Globus pallidus (tissue), 1 donor: ENCODE measurements at regions not wholly inside any gene's neighbourhood (a gene's known extent, or its start where the extent isn't known, plus 50 kb on each side); places are given as distances from the start of the nearest gene placed in this dataset.
"Not testable (repeated sequence)": the region's sequence is repeated elsewhere in the genome, so short reads cannot be mapped to it uniquely, and the experiment has no call there.

ENCODE experiments used
- DNase-seq: peaks from one replicate; pipeline ENCODE4 v3.0.0-alpha.2; 2015; ENCODE audit warnings: low spot score

DNA sequence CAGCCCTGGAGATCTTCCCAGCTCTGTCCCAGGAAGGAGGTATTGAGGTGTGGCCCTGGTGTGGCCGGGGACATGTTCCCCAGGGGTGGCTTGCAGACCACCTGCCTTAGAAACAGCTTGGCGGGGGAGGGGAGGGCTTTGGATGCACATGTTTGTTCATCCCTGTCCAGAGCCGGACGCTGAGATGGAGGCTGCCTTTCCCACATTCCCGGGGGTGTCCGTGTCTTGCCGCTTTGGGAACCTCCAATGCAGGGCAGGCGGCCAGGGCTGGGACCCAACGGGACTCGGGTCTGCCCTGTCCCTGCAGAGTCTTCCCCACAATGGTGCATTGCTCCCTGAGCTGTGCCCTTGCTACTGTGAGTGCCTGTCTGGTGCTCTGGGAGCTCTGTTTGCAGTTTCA lies 319.5 kb upstream of the SFSWAP start:
- no peak for DNase-seq

GRCh38 chr12:131394752-131395151 lies 316.1 kb upstream of the SFSWAP start:
- DNase-seq = not testable (repeated sequence)

- not testable (repeated sequence) for DNase-seq
Observed at GRCh38 chr12:131395209-131395684, 315.6 kb upstream of the SFSWAP start.

DNA sequence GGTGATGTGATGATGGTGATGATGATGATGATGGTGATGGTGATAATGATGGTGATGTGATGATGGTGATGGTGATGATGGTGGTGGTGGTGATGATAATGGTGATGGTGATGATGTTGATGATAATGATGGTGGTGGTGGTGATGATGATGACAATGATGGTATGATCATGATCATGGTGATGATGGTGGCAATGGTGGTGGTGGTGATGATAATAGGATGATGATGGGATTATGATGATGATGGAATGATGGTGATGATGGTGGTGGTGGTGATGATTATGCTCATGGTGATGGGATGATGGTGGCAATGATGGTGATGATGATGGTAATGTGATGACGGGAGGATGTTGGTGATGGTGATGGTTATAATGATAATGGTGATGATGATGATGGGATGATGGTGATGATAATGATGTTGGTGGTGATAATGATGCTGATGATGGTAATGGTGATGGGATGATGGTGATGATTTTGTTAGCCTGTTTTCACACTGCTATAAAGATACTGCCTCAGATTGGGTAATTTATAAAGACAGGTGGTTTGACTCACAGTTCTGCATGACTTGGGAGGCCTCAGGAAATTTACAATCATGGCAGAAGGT lies 314.8 kb upstream of the SFSWAP start:
- no peak for DNase-seq

- no peak for DNase-seq
Observed at GRCh38 chr12:131397493-131398181, 313.3 kb upstream of the SFSWAP start.

DNA sequence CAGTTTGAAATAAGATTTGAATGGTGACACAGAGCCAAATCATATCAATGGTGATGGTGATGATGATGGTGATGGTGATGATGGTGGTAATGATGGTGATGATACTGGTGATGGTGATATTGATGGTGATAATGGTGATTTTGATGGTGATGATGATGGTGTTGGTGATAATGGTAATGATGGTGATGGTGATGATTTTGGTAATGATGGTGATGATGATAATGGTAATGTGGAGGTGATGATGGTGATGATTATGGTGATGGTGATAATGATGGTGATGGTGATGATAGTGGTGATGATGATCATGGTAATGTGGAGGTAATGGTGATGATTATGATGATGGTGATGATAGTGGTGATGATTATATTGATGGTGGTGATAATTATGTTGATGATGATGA lies 311.9 kb upstream of the SFSWAP start:
- DNase-seq = no peak

- not testable (repeated sequence) for DNase-seq
Observed at GRCh38 chr12:131400668-131401294, 310.1 kb upstream of the SFSWAP start.

- not testable (repeated sequence) for DNase-seq
Observed at GRCh38 chr12:131401907-131402633, 308.8 kb upstream of the SFSWAP start.

DNA sequence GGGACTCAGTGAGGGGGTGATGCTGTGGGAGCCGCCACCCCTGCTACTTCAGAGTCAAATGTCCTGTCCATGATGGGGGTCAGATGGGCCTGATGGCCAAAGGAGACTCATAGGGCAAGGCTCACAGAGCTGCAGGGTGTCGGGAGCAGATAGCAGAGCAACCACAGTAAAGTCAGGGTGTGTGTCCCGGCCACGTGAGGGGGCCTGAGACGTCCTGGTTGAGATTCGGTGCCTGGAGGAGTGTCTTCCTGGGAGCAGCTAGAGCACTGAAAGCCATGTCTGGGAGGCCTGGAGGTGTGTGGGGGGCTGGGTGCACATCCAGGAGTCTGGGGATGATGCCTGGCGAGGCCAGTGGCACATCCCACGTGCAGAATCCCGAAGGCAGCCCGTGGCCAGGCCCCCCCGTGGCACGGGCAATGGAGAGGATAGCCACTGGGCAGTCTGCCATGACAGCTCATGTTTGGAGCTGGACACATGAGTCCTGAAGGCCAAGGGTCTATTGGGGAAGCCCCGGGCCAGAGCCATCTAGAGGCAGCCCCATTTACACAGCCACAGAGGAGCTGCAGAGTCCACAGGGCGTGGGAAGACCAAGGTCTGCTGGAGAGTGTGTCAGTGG lies 308.0 kb upstream of the SFSWAP start:
- no peak for DNase-seq

DNA sequence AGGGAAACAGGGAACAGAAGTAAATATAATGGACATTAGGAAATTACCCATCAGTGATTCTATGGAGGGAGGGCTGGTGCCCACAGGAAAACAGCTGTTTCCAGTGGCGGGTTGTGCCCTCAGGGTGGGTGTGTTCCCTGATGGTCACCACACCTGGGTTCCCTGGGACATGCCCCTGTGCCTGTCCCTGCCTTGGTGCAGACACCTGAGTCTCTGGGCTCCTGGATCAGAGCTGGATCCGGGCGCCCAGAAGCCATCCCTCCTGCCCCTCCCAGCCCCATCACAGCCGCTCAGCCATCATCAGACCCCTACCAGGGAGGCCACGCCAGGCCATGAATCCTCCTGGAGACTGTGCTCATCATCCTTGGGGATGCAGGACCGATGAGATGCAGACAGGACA lies 307.2 kb upstream of the SFSWAP start:
- no peak for DNase-seq

- no peak for DNase-seq
Observed at GRCh38 chr12:131404705-131405104, 306.2 kb upstream of the SFSWAP start.

DNA sequence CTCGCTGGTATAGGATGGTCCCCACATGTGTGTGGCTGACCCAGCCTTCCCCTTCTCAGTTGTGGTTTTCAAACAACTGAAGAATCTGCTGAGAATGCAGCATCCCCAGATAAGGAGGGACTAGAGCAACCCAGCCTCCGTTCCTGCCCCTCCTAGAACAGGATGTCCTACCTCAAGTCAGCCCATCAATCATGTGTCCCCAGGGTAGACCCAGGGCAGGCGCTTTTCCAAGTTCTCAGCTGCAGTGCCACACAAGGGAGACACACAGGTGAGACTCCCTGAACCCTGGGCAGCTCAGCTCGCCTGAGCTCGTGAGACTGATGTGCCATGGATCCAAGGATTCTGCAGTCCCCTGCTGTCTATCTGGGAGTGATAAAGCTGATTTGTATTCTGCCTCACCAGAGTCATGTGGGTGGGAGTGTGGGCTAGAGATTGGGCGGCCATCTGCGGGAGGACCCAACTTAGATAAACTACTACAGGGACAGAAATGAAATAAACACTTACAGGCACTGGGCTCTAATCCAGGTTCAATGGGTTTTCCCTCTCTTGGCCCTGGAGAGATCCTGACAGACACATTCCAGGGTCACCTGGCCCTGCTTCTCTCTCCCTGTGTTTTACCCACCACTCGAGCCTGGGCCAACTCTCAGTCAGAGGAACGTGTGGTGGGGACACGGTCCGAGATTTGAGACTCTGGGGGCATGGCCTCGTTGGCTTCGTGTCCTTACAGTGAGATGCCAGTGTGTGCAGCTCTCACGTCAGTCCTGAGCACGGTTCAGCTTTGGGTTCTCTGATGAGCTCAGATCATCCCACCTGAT lies 303.5 kb upstream of the SFSWAP start:
- DNase-seq = no peak

DNA sequence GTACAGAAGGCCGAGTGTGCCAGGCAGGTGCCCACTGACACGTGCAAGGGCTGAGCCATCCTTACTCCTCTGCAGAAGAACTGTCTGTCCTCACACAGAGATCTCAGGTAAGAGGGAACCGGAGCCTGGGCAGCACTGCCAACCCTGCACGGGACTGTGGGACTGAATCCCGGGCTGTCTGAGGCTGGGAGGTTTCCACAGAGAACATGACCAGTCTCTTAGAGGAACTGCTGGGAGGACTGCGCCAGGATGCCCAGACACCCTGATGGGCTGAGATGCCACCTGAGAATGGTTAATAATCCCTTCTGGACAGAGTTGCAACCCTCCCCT lies 302.9 kb upstream of the SFSWAP start:
- DNase-seq = no peak

DNA sequence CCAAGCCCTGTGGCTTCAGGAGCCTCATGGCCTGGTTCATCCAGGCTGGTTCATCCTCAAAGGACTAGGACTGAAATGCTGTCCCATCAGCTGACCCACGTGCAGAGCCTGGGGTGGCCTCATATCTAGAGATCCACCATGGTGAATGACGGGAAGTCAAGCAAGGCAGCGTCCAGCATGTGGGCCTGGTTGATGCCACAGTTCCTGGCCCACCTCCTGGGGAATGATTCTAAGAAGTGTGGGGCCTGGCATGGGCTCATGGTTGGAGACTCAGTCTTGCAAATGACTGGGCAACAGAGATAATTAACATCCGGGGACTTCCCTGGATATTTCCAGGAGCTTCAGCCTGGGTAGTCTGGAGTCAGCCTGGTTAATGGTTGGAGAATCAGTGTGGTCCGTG lies 302.4 kb upstream of the SFSWAP start:
- no peak for DNase-seq

GRCh38 chr12:131409211-131409610 lies 301.7 kb upstream of the SFSWAP start:
- DNase-seq = no peak

DNA sequence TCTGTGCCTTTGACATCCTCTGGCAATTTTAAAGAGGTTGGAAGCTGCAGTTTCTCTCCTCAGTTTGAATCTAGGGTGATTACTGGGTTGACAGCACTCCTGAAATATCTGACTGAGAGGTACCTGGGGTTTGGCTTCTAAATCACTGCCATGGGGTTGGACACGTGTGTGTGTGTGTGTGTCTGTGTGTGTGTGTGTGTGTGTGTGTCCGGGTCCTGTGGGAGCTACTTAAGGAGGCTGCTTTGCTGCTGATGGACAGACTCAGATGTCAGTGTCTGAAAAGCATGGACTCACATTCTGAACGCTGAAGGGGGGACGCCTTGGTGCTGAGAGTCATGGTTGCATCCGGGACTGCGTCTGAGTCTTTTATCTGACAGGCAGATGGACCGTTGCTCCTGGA lies 299.1 kb upstream of the SFSWAP start:
- DNase-seq = not testable (repeated sequence)

GRCh38 chr12:131413006-131413405 lies 297.9 kb upstream of the SFSWAP start:
- no peak for DNase-seq

- DNase-seq = no peak
Observed at GRCh38 chr12:131413471-131413870, 297.4 kb upstream of the SFSWAP start.

DNA sequence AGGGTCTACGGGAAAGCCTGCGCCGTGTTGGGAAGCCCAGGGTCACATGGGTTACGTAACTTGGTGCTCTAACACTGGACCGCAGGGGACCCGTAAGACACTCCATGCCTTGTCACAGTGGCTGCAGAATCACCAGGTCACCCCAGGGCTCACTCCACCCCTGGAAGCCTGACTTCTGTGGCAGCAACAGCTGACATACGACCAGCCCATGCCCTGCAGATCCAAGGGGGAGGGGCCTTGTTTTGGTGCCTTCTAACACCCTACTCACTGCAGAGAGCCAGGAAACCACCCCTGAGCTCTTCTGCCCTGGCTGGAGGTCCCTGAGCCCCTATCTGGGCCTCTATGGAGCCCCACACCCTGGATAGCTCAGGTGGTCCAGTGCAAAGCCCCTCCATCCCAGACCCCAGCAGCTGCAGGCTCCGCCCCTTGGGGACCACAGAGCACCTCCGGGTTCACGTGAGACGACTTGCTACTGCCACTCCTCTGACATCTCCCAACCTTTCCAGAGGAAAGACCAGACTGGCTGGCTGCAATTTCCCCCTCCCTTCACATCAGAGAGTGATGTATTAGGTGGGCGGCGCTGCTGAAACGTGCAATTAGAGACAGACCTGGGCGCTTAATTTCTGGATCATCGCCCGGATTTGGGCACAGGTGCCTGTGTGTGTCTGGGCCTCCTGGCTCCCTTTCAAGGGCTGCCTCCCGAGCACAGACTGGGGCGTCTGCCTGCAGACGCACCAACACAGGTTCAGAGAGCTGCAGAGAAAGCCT lies 296.6 kb upstream of the SFSWAP start:
- DNase-seq = not testable (repeated sequence)

- DNase-seq = no peak
Observed at GRCh38 chr12:131415781-131416180, 295.1 kb upstream of the SFSWAP start.

GRCh38 chr12:131418121-131418520 lies 292.8 kb upstream of the SFSWAP start:
- no peak for DNase-seq
